Liver (tissue), 8 donors: ENCODE measurements at regions not wholly inside any gene's neighbourhood (a gene's known extent, or its start where the extent isn't known, plus 50 kb on each side); places are given as distances from the start of the nearest gene placed in this dataset.

Experiments
- DNase-seq: peaks from one replicate; pipeline ENCODE4 v3.0.0-alpha.2; 2017; ENCODE audit warnings: low spot score
- H3K27ac ChIP-seq, 2 donors: one replicate each; pipeline ENCODE4 v1.7.0; 2013; ENCODE audit warnings: inconsistent platforms in 2 of 2, low read length in 2 of 2, control low read depth in 1 of 2, low read depth in 1 of 2, mild to moderate bottlenecking in 1 of 2
- H3K27me3 ChIP-seq, 4 donors: one replicate each; pipeline versions ENCODE4 v1.6.1 to v1.7.0; 2013; ENCODE audit warnings: low read length in 3 of 4, inconsistent platforms in 1 of 4, mild to moderate bottlenecking in 1 of 4, moderate library complexity in 1 of 4; ENCODE audit not compliant: control insufficient read depth in 4 of 4, insufficient read depth in 4 of 4
- H3K36me3 ChIP-seq, 4 donors: one replicate each; pipeline versions ENCODE4 v1.6.1 to v1.7.0; 2013; ENCODE audit warnings: low read length in 3 of 4, mild to moderate bottlenecking in 3 of 4, low read depth in 1 of 4, moderate library complexity in 1 of 4; ENCODE audit not compliant: control insufficient read depth in 4 of 4, insufficient read depth in 3 of 4
- H3K4me1 ChIP-seq, 4 donors: one replicate each; pipeline versions ENCODE4 v1.6.1 to v1.7.0; 2013; ENCODE audit warnings: low read length in 3 of 4, mild to moderate bottlenecking in 3 of 4, moderate library complexity in 1 of 4; ENCODE audit not compliant: control insufficient read depth in 4 of 4, insufficient read depth in 4 of 4
- H3K4me3 ChIP-seq, 3 donors: one replicate each; pipeline versions ENCODE4 v1.6.1 to v1.7.0; 2013; ENCODE audit warnings: low read length in 3 of 3, control low read depth in 1 of 3, low read depth in 1 of 3, mild to moderate bottlenecking in 1 of 3
- H3K9ac ChIP-seq, 2 donors: one replicate each; pipeline ENCODE4 v1.7.0; 2013; ENCODE audit warnings: low read length in 2 of 2, mild to moderate bottlenecking in 2 of 2, moderate library complexity in 2 of 2, control low read depth in 1 of 2, low read depth in 1 of 2
- H3K9me3 ChIP-seq, 4 donors: one replicate each; pipeline versions ENCODE4 v1.6.1 to v1.7.0; 2013; ENCODE audit warnings: low read length in 3 of 4; ENCODE audit not compliant: control insufficient read depth in 4 of 4
- ATF3 ChIP-seq: IDR thresholded peaks from 2 replicates; pipeline ENCODE4 v1.6.1; 2016; ENCODE audit warnings: antibody characterized with exemption
- CTCF ChIP-seq: fragments of 150-350 bp; IDR thresholded peaks from 2 replicates; pipeline ENCODE4 v1.5.1; 2017; ENCODE audit warnings: improper control_type of control experiment, low read depth, low read length; ENCODE audit not compliant: missing input control
- EGR1 ChIP-seq, 2 donors: IDR thresholded peaks; 2 replicates each; pipeline ENCODE4 v1.6.1; 2016 to 2018; ENCODE audit warnings: antibody characterized with exemption in 2 of 2, low read depth in 2 of 2
- FOXA1 ChIP-seq: IDR thresholded peaks from 2 replicates; pipeline ENCODE4 v1.6.1; 2016; ENCODE audit warnings: antibody characterized with exemption
- GABPA ChIP-seq, 2 donors: IDR thresholded peaks in 1 of 2; conservative IDR thresholded peaks in 1 of 2; 2 replicates each; pipeline ENCODE4 v1.6.1; 2016; ENCODE audit warnings: antibody characterized with exemption in 2 of 2, mild to moderate bottlenecking in 1 of 2, moderate library complexity in 1 of 2
- HNF4A ChIP-seq, 2 donors: conservative IDR thresholded peaks; 2 replicates each; pipeline ENCODE4 v1.6.1; 2016; ENCODE audit warnings: antibody characterized with exemption in 2 of 2, mild to moderate bottlenecking in 2 of 2
- HNF4G ChIP-seq: IDR thresholded peaks from 2 replicates; pipeline ENCODE4 v1.6.1; 2016; ENCODE audit warnings: antibody characterized with exemption
- JUND ChIP-seq, 2 donors: IDR thresholded peaks; 2 replicates each; pipeline ENCODE4 v1.6.1; 2016; ENCODE audit warnings: antibody characterized with exemption in 2 of 2
- MAX ChIP-seq: IDR thresholded peaks from 2 replicates; pipeline ENCODE4 v1.6.1; 2016; ENCODE audit warnings: antibody characterized with exemption
- NR2F2 ChIP-seq: IDR thresholded peaks from 2 replicates; pipeline ENCODE4 v1.6.1; 2016; ENCODE audit warnings: antibody characterized with exemption
- REST ChIP-seq: IDR thresholded peaks from 2 replicates; pipeline ENCODE4 v1.6.1; 2016; ENCODE audit warnings: antibody characterized with exemption, mild to moderate bottlenecking
- RXRA ChIP-seq, 2 donors: IDR thresholded peaks; 2 replicates each; pipeline ENCODE4 v1.6.1; 2017 to 2018; ENCODE audit warnings: antibody characterized with exemption in 2 of 2, mild to moderate bottlenecking in 1 of 2
- SP1 ChIP-seq: IDR thresholded peaks from 2 replicates; pipeline ENCODE4 v1.6.1; 2018; ENCODE audit warnings: antibody characterized with exemption, mild to moderate bottlenecking
- TAF1 ChIP-seq: conservative IDR thresholded peaks from 2 replicates; pipeline ENCODE4 v1.6.1; 2016; ENCODE audit warnings: antibody characterized with exemption, mild to moderate bottlenecking
- YY1 ChIP-seq: IDR thresholded peaks from 2 replicates; pipeline ENCODE4 v1.6.1; 2016; ENCODE audit warnings: antibody characterized with exemption, mild to moderate bottlenecking
- WGBS: extraction: QIAGEN DNeasy Blood & Tissue Kit; methylation state at CpG from one replicate; pipeline ENCODE4 v1.1.7; 2013; 5-methylcytosine and 5-hydroxymethylcytosine counted together
- donor health status: healthy.
- donor health status: healthy.
- donor health status: healthy.
- donor health status: healthy.
- donor health status: healthy.

GRCh38 chr5:4651806-4652565 is 488.1 kb upstream of the ADAMTS16 start:
- DNase-seq, result no peak
- no peak overlapping the region for H3K9ac ChIP-seq
- no peaks in the 10 kb centered on the region for H3K36me3 ChIP-seq
- no peaks in the 10 kb centered on the region for H3K9me3 ChIP-seq
- no peak overlapping the region for H3K27ac ChIP-seq
- no peaks in the 10 kb centered on the region for H3K4me1 ChIP-seq
- peaks cover 0 to 3% (median 0%) of the 10 kb centered on the region in 4 donors for H3K27me3 ChIP-seq
- TF ChIP-seq YY1 (no peak), HNF4G (no peak), EGR1 (IDR thresholded peaks at IDR 0.05; ENCODE audit: low read depth in 2 of 2) (no peak), HNF4A (conservative IDR thresholded peaks at IDR 0.05) (no peak), JUND (IDR thresholded peaks at IDR 0.05) (no peak), TAF1 (no peak), SP1 (no peak), GABPA (IDR thresholded peaks at IDR 0.05 in 1 of 2, conservative IDR thresholded peaks at IDR 0.05 in 1 of 2) (no peak), CTCF (no peak), MAX (no peak), REST (no peak), ATF3 (no peak)
- 78% methylated on average over 6 of the region's 6 CpGs for WGBS
- H3K4me3 ChIP-seq, result no peak overlapping the region

GRCh38 chr5:4653475-4653874 is 486.7 kb upstream of the ADAMTS16 start:
- WGBS, result 93% methylated on average over 1 of the region's 1 CpG
- Histone ChIP-seq H3K27me3 (peaks cover 0 to under 1% (median 0%) of the 10 kb centered on the region in 4 donors), H3K36me3 (no peaks in the 10 kb centered on the region), H3K4me3 (no peak overlapping the region), H3K9me3 (no peaks in the 10 kb centered on the region), H3K27ac (no peak overlapping the region), H3K4me1 (no peaks in the 10 kb centered on the region), H3K9ac (no peak overlapping the region)
- no peak for TF ChIP-seq FOXA1
- TF ChIP-seq HNF4G, result no peak
- no peak for TF ChIP-seq NR2F2
- TF ChIP-seq EGR1 (IDR thresholded peaks at IDR 0.05; ENCODE audit: low read depth in 2 of 2), result no peak
- no peak for TF ChIP-seq GABPA (IDR thresholded peaks at IDR 0.05 in 1 of 2, conservative IDR thresholded peaks at IDR 0.05 in 1 of 2)
- no peak for TF ChIP-seq SP1
- TF ChIP-seq MAX, result no peak
- no peak for TF ChIP-seq RXRA (IDR thresholded peaks at IDR 0.05)
- DNase-seq, result no peak
